ENCODE measurements at regions not wholly inside any gene's neighbourhood (a gene's known extent, or its start where the extent isn't known, plus 50 kb on each side); places are given as distances from the start of the nearest gene placed in this dataset.

DNA sequence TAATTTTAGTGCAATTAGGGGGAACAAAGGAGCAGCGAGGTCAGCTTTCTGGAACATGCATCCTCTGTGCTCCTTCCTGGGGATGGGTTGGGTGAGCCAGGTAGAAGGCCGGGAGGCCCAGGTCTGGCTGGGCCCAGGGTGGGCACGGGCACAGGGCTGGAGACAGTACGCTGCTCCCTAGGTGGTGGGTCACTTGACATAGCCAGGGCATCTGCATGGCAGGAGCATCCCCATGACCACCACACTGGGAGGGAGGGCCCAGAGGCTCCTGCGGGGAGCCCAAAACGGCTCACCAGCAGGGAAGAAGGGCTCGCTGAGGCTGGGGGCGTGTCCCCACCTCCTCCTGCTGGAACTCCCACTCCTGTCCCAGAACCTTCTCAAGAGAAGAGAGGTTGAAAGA lies 216.8 kb downstream of the NXNL2 start (continued):
- no peak for TF ChIP-seq KDM1A (IDR thresholded peaks at IDR 0.05; ENCODE audit: borderline replicate concordance, low read length)

All from H1 (cell line).